ENCODE measurements at regions not wholly inside any gene's neighbourhood (a gene's known extent, or its start where the extent isn't known, plus 50 kb on each side); places are given as distances from the start of the nearest gene placed in this dataset.

GRCh38 chr22:35174401-35175038, 82.8 kb upstream of the HMGXB4 start:
- TF ChIP-seq ASH2L (IDR thresholded peaks at IDR 0.05; ENCODE audit: low read length) = no peak
- no peak for TF ChIP-seq TAF1 (IDR thresholded peaks at IDR 0.05; ENCODE audit: low read depth, low read length)
- TF ChIP-seq ATF2 (IDR thresholded peaks at IDR 0.05; ENCODE audit: low read length) = no peak
- TF ChIP-seq EP300 (IDR thresholded peaks at IDR 0.05; ENCODE audit: borderline replicate concordance in 1 of 2, low read depth in 2 of 2, low read length in 2 of 2) = no peak
- no peak for TF ChIP-seq POLR2A (IDR thresholded peaks at IDR 0.05; ENCODE audit: control extremely low read depth in 1 of 2, low read depth in 2 of 2, low read length in 2 of 2)
- no peak for TF ChIP-seq ATF3 (IDR thresholded peaks at IDR 0.05; ENCODE audit: insufficient read depth, low read depth, low read length)
- no peak for TF ChIP-seq CTCF (IDR thresholded peaks at IDR 0.05; ENCODE audit: control extremely low read depth in 1 of 3, insufficient read depth in 1 of 3, low read depth in 1 of 3, low read length in 3 of 3)

Measured in H1 (cell line).